ENCODE measurements at regions not wholly inside any gene's neighbourhood (a gene's known extent, or its start where the extent isn't known, plus 50 kb on each side); places are given as distances from the start of the nearest gene placed in this dataset.

GRCh38 chr2:168355779-168356476 lies 100.1 kb upstream of the CERS6 start:
- no peak for TF ChIP-seq ZNF221 (tag by site-specific recombination; IDR thresholded peaks at IDR 0.05; ENCODE audit: borderline replicate concordance)
- TF ChIP-seq ZNF707 (tag by site-specific recombination; IDR thresholded peaks at IDR 0.05): no peak
- TF ChIP-seq ZNF510 (tag by site-specific recombination; IDR thresholded peaks at IDR 0.05; ENCODE audit: insufficient replicate concordance): no peak
- no peak for TF ChIP-seq REST (tag by site-specific recombination; IDR thresholded peaks at IDR 0.05)
- TF ChIP-seq CTCF (tag by site-specific recombination; IDR thresholded peaks at IDR 0.05): no peak
- no peak for TF ChIP-seq ZBTB21 (tag by site-specific recombination; IDR thresholded peaks at IDR 0.05)
- no peak for TF ChIP-seq ZNF23 (tag by site-specific recombination; IDR thresholded peaks at IDR 0.05; ENCODE audit: borderline replicate concordance)
- no peak for TF ChIP-seq ZNF449 (tag by site-specific recombination; IDR thresholded peaks at IDR 0.05)

Measured in HEK293 (cell line).